ENCODE measurements at regions not wholly inside any gene's neighbourhood (a gene's known extent, or its start where the extent isn't known, plus 50 kb on each side); places are given as distances from the start of the nearest gene placed in this dataset.

DNA sequence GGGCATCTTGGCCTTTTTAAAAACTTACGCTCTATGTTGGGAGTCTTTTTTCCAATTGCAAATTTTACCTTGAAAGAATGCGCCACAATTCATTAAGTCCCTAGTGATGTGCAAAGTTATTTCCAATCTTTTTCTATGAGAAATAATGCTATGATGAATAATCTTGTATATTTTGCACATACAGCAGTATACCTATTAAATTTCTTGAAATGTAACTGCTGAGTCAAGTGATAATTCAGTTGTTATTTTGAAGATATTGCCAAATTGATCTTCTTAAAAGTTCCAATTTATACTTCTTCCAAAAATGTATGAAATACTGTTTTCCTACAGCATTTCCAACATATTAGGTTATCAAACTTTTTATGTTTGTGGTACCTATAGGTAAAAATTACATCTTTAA is 92.8 kb upstream of the PPP2R2B start:
- no CpG with 5 or more reads among the region's 2 CpGs for WGBS (ENCODE audit: extremely low coverage, insufficient coverage, insufficient read length)
- Histone ChIP-seq H3K27ac (ENCODE audit: low read depth, low read length) (no peak overlapping the region), H3K36me3 (ENCODE audit: control insufficient read depth in 1 of 2, insufficient read depth in 2 of 2, low read length in 2 of 2) (no peaks in the 10 kb centered on the region), H2AK5ac (ENCODE audit: low read length) (no peak overlapping the region), H4K8ac (ENCODE audit: low read depth, low read length) (no peak overlapping the region), H3K4me2 (ENCODE audit: low read length) (no peak overlapping the region), H3K79me2 (ENCODE audit: control insufficient read depth, insufficient read depth, low read length, poor library complexity) (no peaks in the 10 kb centered on the region), H3K27me3 (ENCODE audit: insufficient read depth, low read length) (no peaks in the 10 kb centered on the region), H3K79me1 (ENCODE audit: low read length) (no peaks in the 10 kb centered on the region), H2BK12ac (ENCODE audit: low read length) (no peak overlapping the region), H2BK120ac (ENCODE audit: insufficient read depth, low read length, poor library complexity) (no peak overlapping the region), H3K23ac (ENCODE audit: low read length) (no peak overlapping the region), H3K4me3 (ENCODE audit: low read depth, low read length) (no peak overlapping the region), H4K12ac (ENCODE audit: low read depth, low read length) (no peak overlapping the region), H3K4ac (ENCODE audit: low read depth, low read length) (no peak overlapping the region), H3K14ac (ENCODE audit: low read length) (no peak overlapping the region), H2AFZ (ENCODE audit: insufficient read depth, low read length, poor library complexity) (no peak overlapping the region), H3K9me3 (ENCODE audit: insufficient read depth, low read depth, low read length) (no peaks in the 10 kb centered on the region), H4K91ac (ENCODE audit: low read depth, low read length) (no peak overlapping the region), H3K4me1 (ENCODE audit: control insufficient read depth in 1 of 2, insufficient read depth in 2 of 2, low read length in 2 of 2) (no peaks in the 10 kb centered on the region), H3K18ac (ENCODE audit: low read length) (no peak overlapping the region), H3K9ac (ENCODE audit: low read length) (no peak overlapping the region), H2BK5ac (ENCODE audit: low read depth, low read length, poor library complexity) (no peak overlapping the region)
- DNase-seq: no peak

DNA sequence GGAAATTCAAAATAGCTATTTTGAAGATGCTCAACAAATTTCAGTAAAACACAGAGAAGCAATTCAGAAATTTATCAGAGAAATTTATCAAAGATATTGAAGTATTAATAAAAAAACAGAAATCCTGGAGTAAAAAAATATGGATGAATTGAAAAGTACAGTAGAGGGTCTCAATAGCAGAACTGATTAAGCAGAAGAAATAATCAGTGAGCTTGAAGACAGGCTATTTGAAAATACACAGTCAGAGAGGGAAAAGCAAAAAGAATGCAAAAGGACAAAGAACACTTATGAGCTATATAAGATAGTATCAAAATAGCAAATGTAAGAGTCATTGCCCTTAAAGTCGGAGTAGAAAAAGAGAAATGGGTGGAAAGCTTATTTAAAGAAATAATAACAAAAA is 107.9 kb upstream of the PPP2R2B start:
- Histone ChIP-seq H3K4me2 (ENCODE audit: low read length) (no peak overlapping the region), H3K79me1 (ENCODE audit: low read length) (no peaks in the 10 kb centered on the region), H3K36me3 (ENCODE audit: control insufficient read depth in 1 of 2, insufficient read depth in 2 of 2, low read length in 2 of 2) (no peaks in the 10 kb centered on the region), H4K8ac (ENCODE audit: low read depth, low read length) (no peak overlapping the region), H4K12ac (ENCODE audit: low read depth, low read length) (no peak overlapping the region), H3K18ac (ENCODE audit: low read length) (no peak overlapping the region), H3K4me3 (ENCODE audit: low read depth, low read length) (no peak overlapping the region), H3K9me3 (ENCODE audit: insufficient read depth, low read depth, low read length) (no peaks in the 10 kb centered on the region), H2AK5ac (ENCODE audit: low read length) (no peak overlapping the region), H2BK12ac (ENCODE audit: low read length) (no peak overlapping the region), H2BK120ac (ENCODE audit: insufficient read depth, low read length, poor library complexity) (no peak overlapping the region), H4K91ac (ENCODE audit: low read depth, low read length) (no peak overlapping the region), H3K14ac (ENCODE audit: low read length) (no peak overlapping the region), H3K4me1 (ENCODE audit: control insufficient read depth in 1 of 2, insufficient read depth in 2 of 2, low read length in 2 of 2) (no peaks in the 10 kb centered on the region), H3K4ac (ENCODE audit: low read depth, low read length) (no peak overlapping the region), H3K79me2 (ENCODE audit: control insufficient read depth, insufficient read depth, low read length, poor library complexity) (no peaks in the 10 kb centered on the region), H2BK5ac (ENCODE audit: low read depth, low read length, poor library complexity) (no peak overlapping the region), H3K27me3 (ENCODE audit: insufficient read depth, low read length) (no peaks in the 10 kb centered on the region), H3K23ac (ENCODE audit: low read length) (no peak overlapping the region), H2AFZ (ENCODE audit: insufficient read depth, low read length, poor library complexity) (no peak overlapping the region), H3K9ac (ENCODE audit: low read length) (no peak overlapping the region), H3K27ac (ENCODE audit: low read depth, low read length) (no peak overlapping the region)
- no peak for DNase-seq
- no CpG with 5 or more reads among the region's 1 CpG for WGBS (ENCODE audit: extremely low coverage, insufficient coverage, insufficient read length)

DNA sequence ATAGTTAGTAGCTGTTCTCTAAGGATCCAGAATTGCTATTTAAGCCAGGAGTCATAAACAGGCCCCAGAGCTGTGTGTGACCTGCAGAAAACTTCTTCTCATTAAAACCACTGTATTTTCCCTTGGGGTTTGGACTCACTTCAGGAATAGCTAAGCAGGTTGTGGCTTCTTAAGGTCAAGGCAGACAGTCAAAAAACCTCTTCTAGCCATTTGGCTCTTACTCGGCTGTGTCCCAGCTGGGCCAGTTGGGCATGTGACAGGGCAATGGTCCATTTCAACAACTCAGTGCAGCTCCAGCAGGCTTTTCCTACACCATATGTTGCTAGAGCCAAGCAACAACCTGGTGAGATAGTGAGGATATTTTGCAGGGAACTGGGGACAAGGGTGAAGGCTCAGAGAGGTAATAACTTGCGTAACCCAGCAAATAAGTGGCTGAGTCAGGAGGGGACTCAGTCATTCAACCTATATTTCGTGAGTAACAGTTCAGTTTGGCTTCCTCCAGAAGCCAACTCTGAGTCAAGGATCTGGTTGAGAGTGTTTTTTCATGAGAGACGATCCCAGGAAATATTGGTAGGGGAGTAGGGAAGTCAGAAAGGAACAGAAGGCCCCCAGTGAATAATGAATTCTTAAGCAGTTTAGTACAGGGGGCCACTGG is 115.4 kb upstream of the PPP2R2B start:
- H3K4me1 ChIP-seq (ENCODE audit: control insufficient read depth in 1 of 2, insufficient read depth in 2 of 2, low read length in 2 of 2): no peaks in the 10 kb centered on the region
- no peaks in the 10 kb centered on the region for H3K36me3 ChIP-seq (ENCODE audit: control insufficient read depth in 1 of 2, insufficient read depth in 2 of 2, low read length in 2 of 2)
- no peak overlapping the region for H4K91ac ChIP-seq (ENCODE audit: low read depth, low read length)
- DNase-seq: no peak
- no peak overlapping the region for H2BK12ac ChIP-seq (ENCODE audit: low read length)
- WGBS (ENCODE audit: extremely low coverage, insufficient coverage, insufficient read length): no CpG with 5 or more reads among the region's 4 CpGs
- H3K9me3 ChIP-seq (ENCODE audit: insufficient read depth, low read depth, low read length): no peaks in the 10 kb centered on the region
- H4K12ac ChIP-seq (ENCODE audit: low read depth, low read length): no peak overlapping the region
- no peak overlapping the region for H3K27ac ChIP-seq (ENCODE audit: low read depth, low read length)
- H2BK5ac ChIP-seq (ENCODE audit: low read depth, low read length, poor library complexity): no peak overlapping the region
- H3K4me3 ChIP-seq (ENCODE audit: low read depth, low read length): no peak overlapping the region
- H3K4me2 ChIP-seq (ENCODE audit: low read length): no peak overlapping the region
- no peaks in the 10 kb centered on the region for H3K27me3 ChIP-seq (ENCODE audit: insufficient read depth, low read length)
- H3K18ac ChIP-seq (ENCODE audit: low read length): no peak overlapping the region
- no peaks in the 10 kb centered on the region for H3K79me1 ChIP-seq (ENCODE audit: low read length)
- no peak overlapping the region for H2AK5ac ChIP-seq (ENCODE audit: low read length)
- H2BK120ac ChIP-seq (ENCODE audit: insufficient read depth, low read length, poor library complexity): no peak overlapping the region
- no peak overlapping the region for H4K8ac ChIP-seq (ENCODE audit: low read depth, low read length)
- no peak overlapping the region for H3K14ac ChIP-seq (ENCODE audit: low read length)
- H3K79me2 ChIP-seq (ENCODE audit: control insufficient read depth, insufficient read depth, low read length, poor library complexity): no peaks in the 10 kb centered on the region
- H3K9ac ChIP-seq (ENCODE audit: low read length): no peak overlapping the region
- H2AFZ ChIP-seq (ENCODE audit: insufficient read depth, low read length, poor library complexity): no peak overlapping the region
- no peak overlapping the region for H3K23ac ChIP-seq (ENCODE audit: low read length)
- no peak overlapping the region for H3K4ac ChIP-seq (ENCODE audit: low read depth, low read length)

DNA sequence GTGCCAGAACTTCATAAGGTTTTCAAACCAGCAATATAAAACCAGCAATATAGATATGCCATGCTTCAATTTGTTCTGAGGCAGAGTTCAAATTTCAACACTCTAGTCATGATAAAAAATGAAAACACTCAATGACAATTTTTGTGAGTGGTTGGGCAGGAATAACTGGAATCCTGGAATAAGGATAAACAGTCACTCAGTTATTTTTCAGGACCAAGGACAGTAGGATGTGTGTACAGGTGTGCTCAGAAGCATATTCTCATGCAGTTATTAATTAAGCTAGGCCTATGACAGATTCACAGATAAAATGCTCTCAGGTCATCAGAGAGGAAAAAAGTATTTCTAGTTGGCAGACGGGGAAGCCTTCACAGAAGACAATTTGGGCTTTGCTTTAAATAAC is 117.3 kb upstream of the PPP2R2B start:
- Histone ChIP-seq H2BK120ac (ENCODE audit: insufficient read depth, low read length, poor library complexity) (no peak overlapping the region), H3K4me2 (ENCODE audit: low read length) (no peak overlapping the region), H3K4me1 (ENCODE audit: control insufficient read depth in 1 of 2, insufficient read depth in 2 of 2, low read length in 2 of 2) (no peaks in the 10 kb centered on the region), H2AFZ (ENCODE audit: insufficient read depth, low read length, poor library complexity) (no peak overlapping the region), H3K36me3 (ENCODE audit: control insufficient read depth in 1 of 2, insufficient read depth in 2 of 2, low read length in 2 of 2) (no peaks in the 10 kb centered on the region), H3K79me1 (ENCODE audit: low read length) (no peaks in the 10 kb centered on the region), H2BK12ac (ENCODE audit: low read length) (no peak overlapping the region), H4K91ac (ENCODE audit: low read depth, low read length) (no peak overlapping the region), H3K14ac (ENCODE audit: low read length) (no peak overlapping the region), H3K23ac (ENCODE audit: low read length) (no peak overlapping the region), H3K27ac (ENCODE audit: low read depth, low read length) (no peak overlapping the region), H4K8ac (ENCODE audit: low read depth, low read length) (no peak overlapping the region), H4K12ac (ENCODE audit: low read depth, low read length) (no peak overlapping the region), H2AK5ac (ENCODE audit: low read length) (no peak overlapping the region), H3K79me2 (ENCODE audit: control insufficient read depth, insufficient read depth, low read length, poor library complexity) (no peaks in the 10 kb centered on the region), H2BK5ac (ENCODE audit: low read depth, low read length, poor library complexity) (no peak overlapping the region), H3K4ac (ENCODE audit: low read depth, low read length) (no peak overlapping the region), H3K4me3 (ENCODE audit: low read depth, low read length) (no peak overlapping the region), H3K27me3 (ENCODE audit: insufficient read depth, low read length) (no peaks in the 10 kb centered on the region), H3K18ac (ENCODE audit: low read length) (no peak overlapping the region), H3K9me3 (ENCODE audit: insufficient read depth, low read depth, low read length) (no peaks in the 10 kb centered on the region), H3K9ac (ENCODE audit: low read length) (no peak overlapping the region)
- DNase-seq: peak; percentile 16 to 77
- WGBS (ENCODE audit: extremely low coverage, insufficient coverage, insufficient read length): no CpG with 5 or more reads among the region's 1 CpG

Data from trophoblast cell (in vitro differentiated cells and primary cell).